Dermis microvascular lymphatic vessel endothelial cell (primary cell): ENCODE measurements at regions not wholly inside any gene's neighbourhood (a gene's known extent, or its start where the extent isn't known, plus 50 kb on each side); places are given as distances from the start of the nearest gene placed in this dataset.

Experiments
- DNase-seq, 2 donors: peaks; one replicate each; pipeline versions ENCODE4 v3.0.0 to v3.0.0-alpha.2; 2010; ENCODE audit warnings: low read depth in 2 of 2

GRCh38 chr1:181429462-181429861 lies 53.9 kb upstream of the CACNA1E start:
- no peak for DNase-seq

- DNase-seq, result no peak
Measured at GRCh38 chr1:181430015-181430885, 53.1 kb upstream of the CACNA1E start.
